IMR-90 (cell line): ENCODE measurements at regions not wholly inside any gene's neighbourhood (a gene's known extent, or its start where the extent isn't known, plus 50 kb on each side); places are given as distances from the start of the nearest gene placed in this dataset.

ENCODE experiments used
- ATAC-seq: fragments of 200-7000 bp; cut with Tn5 transposase; 2 replicates; pipeline ENCODE4 v1.9.1; 2020; ENCODE audit warnings: low read depth, mild to moderate bottlenecking, moderate library complexity
- BruUV-seq: library from RNA; stranded (reverse); fragments of 400-500 nt; replicated peaks from 2 replicates; lab custom pipeline; 2021; lab: Mats Ljungman, UMichigan
- CTCF ChIA-PET: fragments of 300-600 bp; formaldehyde crosslinking; extraction: SDS; loops from one replicate; lab custom pipeline; 2021; ENCODE audit warnings: antibody characterized with exemption; lab: Yijun Ruan, JAX
- POLR2A ChIA-PET: fragments of 300-600 bp; sonication (Branson Sonifier 250); formaldehyde crosslinking; loops from one replicate; lab custom pipeline; 2022; ENCODE audit warnings: antibody characterized with exemption; ENCODE audit not compliant: unreplicated experiment; lab: Charles Lee
- DNase-seq: peaks from one replicate; pipeline ENCODE4 v3.0.0; 2013
- H2AFZ ChIP-seq: replicated peaks from 2 replicates; pipeline ENCODE3; 2013; ENCODE audit warnings: low read length, mild to moderate bottlenecking; ENCODE audit not compliant: poor library complexity
- H2AK5ac ChIP-seq: 2 replicates; pipeline ENCODE4 v1.6.1; 2013; ENCODE audit warnings: low read depth, low read length, inconsistent platforms
- H2AK9ac ChIP-seq: replicated peaks from 2 replicates; pipeline ENCODE3; 2013; ENCODE audit warnings: mild to moderate bottlenecking, low read depth, low read length, moderate library complexity; ENCODE audit not compliant: poor library complexity
- H2BK120ac ChIP-seq: 2 replicates; pipeline ENCODE4 v1.6.1; 2013; ENCODE audit warnings: low read depth, low read length, inconsistent platforms
- H2BK15ac ChIP-seq: 3 replicates; pipeline ENCODE4 v1.6.1; 2013; ENCODE audit warnings: low read depth, low read length, inconsistent platforms
- H2BK20ac ChIP-seq: 2 replicates; pipeline ENCODE4 v1.6.1; 2013; ENCODE audit warnings: low read depth, mild to moderate bottlenecking, inconsistent platforms, low read length, moderate library complexity
- H2BK5ac ChIP-seq: 2 replicates; pipeline ENCODE4 v1.6.1; 2013; ENCODE audit warnings: mild to moderate bottlenecking, low read depth, low read length, inconsistent platforms; ENCODE audit not compliant: poor library complexity, severe bottlenecking
- H3K14ac ChIP-seq: replicated peaks from 2 replicates; pipeline ENCODE4 v1.6.1; 2013; ENCODE audit warnings: low read depth, low read length, inconsistent platforms
- H3K18ac ChIP-seq: 2 replicates; pipeline ENCODE4 v1.6.1; 2013; ENCODE audit warnings: low read depth, low read length, control low read depth
- H3K23ac ChIP-seq: 2 replicates; pipeline ENCODE4 v1.6.1; 2013; ENCODE audit warnings: low read depth, low read length, inconsistent platforms
- H3K27ac ChIP-seq: 2 replicates; pipeline ENCODE4 v1.5.1; 2013; ENCODE audit warnings: mild to moderate bottlenecking, control low read depth, low read length; ENCODE audit not compliant: insufficient read depth
- H3K27me3 ChIP-seq: 2 replicates; pipeline ENCODE4 v1.6.1; 2013; ENCODE audit warnings: low read length; ENCODE audit not compliant: control insufficient read depth, insufficient read depth
- H3K36me3 ChIP-seq: 2 replicates; pipeline ENCODE4 v1.6.1; 2013; ENCODE audit warnings: low read length, mixed read lengths; ENCODE audit not compliant: control insufficient read depth, insufficient read depth
- H3K4ac ChIP-seq: 2 replicates; pipeline ENCODE4 v1.6.1; 2013; ENCODE audit warnings: low read depth, low read length, inconsistent platforms
- H3K4me1 ChIP-seq: 2 replicates; pipeline ENCODE4 v1.6.1; 2013; ENCODE audit warnings: low read length, mixed read lengths; ENCODE audit not compliant: control insufficient read depth, insufficient read depth
- H3K4me2 ChIP-seq: 2 replicates; pipeline ENCODE4 v1.6.1; 2013; ENCODE audit warnings: low read depth, mild to moderate bottlenecking, control low read depth, low read length, moderate library complexity
- H3K4me3 ChIP-seq: 2 replicates; pipeline ENCODE4 v1.5.1; 2013; ENCODE audit warnings: low read depth, mild to moderate bottlenecking, control low read depth, low read length, moderate library complexity; ENCODE audit not compliant: insufficient read depth
- H3K56ac ChIP-seq: 2 replicates; pipeline ENCODE4 v1.6.1; 2013; ENCODE audit warnings: low read length, inconsistent platforms; ENCODE audit not compliant: insufficient read depth; ENCODE audit errors: extremely low read depth
- H3K79me1 ChIP-seq, 2 experiments: 2 replicates each; pipeline ENCODE4 v1.6.1; 2013; ENCODE audit warnings: low read length in 2 of 2, inconsistent platforms in 1 of 2, low read depth in 1 of 2
- H3K9ac ChIP-seq: 2 replicates; pipeline ENCODE4 v1.6.1; 2013; ENCODE audit warnings: low read depth, low read length, control low read depth
- H3K9me1 ChIP-seq: 2 replicates; pipeline ENCODE4 v1.6.1; 2013; ENCODE audit warnings: low read length, inconsistent platforms; ENCODE audit not compliant: insufficient read depth
- H3K9me3 ChIP-seq: 2 replicates; pipeline ENCODE4 v1.6.1; 2013; ENCODE audit warnings: low read length; ENCODE audit not compliant: control insufficient read depth, insufficient read depth
- H4K20me1 ChIP-seq: 2 replicates; pipeline ENCODE4 v1.6.1; 2013; ENCODE audit warnings: low read length, inconsistent platforms; ENCODE audit not compliant: insufficient read depth
- H4K5ac ChIP-seq: 2 replicates; pipeline ENCODE4 v1.6.1; 2013; ENCODE audit warnings: mild to moderate bottlenecking, low read depth, low read length, control low read depth
- H4K8ac ChIP-seq, 2 experiments: 2 replicates each; pipeline ENCODE4 v1.6.1; 2013; ENCODE audit warnings: low read depth in 2 of 2, low read length in 2 of 2, control low read depth in 1 of 2, inconsistent platforms in 1 of 2
- H4K91ac ChIP-seq: 2 replicates; pipeline ENCODE4 v1.6.1; 2013; ENCODE audit warnings: low read depth, low read length, inconsistent platforms; ENCODE audit not compliant: insufficient read depth
- MAFK ChIP-seq: IDR thresholded peaks from 2 replicates; pipeline ENCODE4 v1.6.1; 2012; ENCODE audit warnings: low read depth, low read length, improper control_type of control experiment
- USF2 ChIP-seq: fragments of 150-350 bp; IDR thresholded peaks from 2 replicates; pipeline ENCODE4 v1.6.1; 2017; ENCODE audit warnings: mild to moderate bottlenecking, antibody characterized with exemption, low read length, low read depth
- WGBS, 2 experiments: methylation state at CpG; one replicate each; pipeline versions ENCODE4 v1.1.5 to v1.1.7; 2013; ENCODE audit warnings: missing lambda C conversion rate in 2 of 2; ENCODE audit not compliant: insufficient read length in 1 of 2; ENCODE audit errors: extremely low coverage in 2 of 2; 5-methylcytosine and 5-hydroxymethylcytosine counted together
- dilution Hi-C: fragments of 300-500 bp; cut with HindIII; formaldehyde crosslinking; loops from one replicate; pipeline ENCODE4 v1.14.3; 2018; ENCODE audit warnings: low sequenced_read_pairs; ENCODE audit not compliant: unreplicated experiment
- in situ Hi-C: fragments of 300-500 bp; cut with MboI; formaldehyde crosslinking; loops from 3 replicates; pipeline ENCODE4 v1.14.3; 2019; ENCODE audit warnings: low sequenced_read_pairs, inconsistent platforms, mixed read lengths
- intact Hi-C: fragments of 100-400 bp; cut with micrococcal nuclease; formaldehyde crosslinking; loops from 2 replicates; pipeline ENCODE4 v1.10.0; 2022

- Histone ChIP-seq H3K79me1 (no peaks in the 10 kb centered on the region), H4K8ac (no peak overlapping the region), H2AK9ac (no peak overlapping the region), H4K5ac (no peak overlapping the region), H2BK5ac (no peak overlapping the region), H3K56ac (no peak overlapping the region), H3K4me3 (no peak overlapping the region), H3K36me3 (no peaks in the 10 kb centered on the region), H3K27ac (no peak overlapping the region), H3K9ac (no peak overlapping the region), H3K23ac (no peak overlapping the region), H3K4ac (no peak overlapping the region), H2BK20ac (no peak overlapping the region), H4K20me1 (no peaks in the 10 kb centered on the region), H3K18ac (no peak overlapping the region), H4K91ac (no peak overlapping the region), H3K9me1 (no peaks in the 10 kb centered on the region), H2AFZ (no peak overlapping the region), H3K9me3 (no peaks in the 10 kb centered on the region), H2BK120ac (no peak overlapping the region), H2BK15ac (no peak overlapping the region), H3K4me2 (no peak overlapping the region), H3K14ac (no peak overlapping the region), H3K27me3 (no peaks in the 10 kb centered on the region), H2AK5ac (no peak overlapping the region), H3K4me1 (no peaks in the 10 kb centered on the region)
- intact Hi-C loops = no loop called here
- ATAC-seq (no peak), DNase-seq (no peak)
- CTCF ChIA-PET = no interaction called here
- POLR2A ChIA-PET = no interaction called here
- WGBS, 2 experiments = no CpG with 5 or more reads among the region's 1 CpG
- TF ChIP-seq MAFK (peak; percentile 76), USF2 (no peak)
- dilution Hi-C loops = no loop called here
- BruUV-seq = no TSS peak
- in situ Hi-C loops = no loop called here
Observed at GRCh38 chr2:17177088-17177487, 341.2 kb downstream of the RAD51AP2 start.
